ENCODE measurements at regions not wholly inside any gene's neighbourhood (a gene's known extent, or its start where the extent isn't known, plus 50 kb on each side); places are given as distances from the start of the nearest gene placed in this dataset.

- Histone ChIP-seq H3K27ac (ENCODE audit: insufficient read length, low read depth, low read length) (no peak overlapping the region), H3K23me2 (ENCODE audit: insufficient read length, low read depth, low read length, poor library complexity, severe bottlenecking) (no peaks in the 10 kb centered on the region), H3K4me2 (ENCODE audit: insufficient read depth, insufficient read length, low read length) (no peak overlapping the region), H3K9ac (ENCODE audit: extremely low read depth, insufficient read length, low read length) (no peak overlapping the region), H3T11ph (ENCODE audit: low read length) (no peak overlapping the region), H2BK5ac (ENCODE audit: insufficient read length, low read length) (no peak overlapping the region), H3K4me1 (ENCODE audit: insufficient read depth, low read length) (no peaks in the 10 kb centered on the region), H3K4ac (ENCODE audit: low read depth, low read length) (no peak overlapping the region), H2BK15ac (ENCODE audit: low read depth, low read length) (no peak overlapping the region), H3K14ac (ENCODE audit: insufficient read depth, low read length) (no peak overlapping the region), H3K9me3 (ENCODE audit: control insufficient read depth, low read depth, low read length) (no peaks in the 10 kb centered on the region), H4K91ac (ENCODE audit: insufficient read length, low read depth, low read length) (no peak overlapping the region), H4K5ac (ENCODE audit: insufficient read length, low read depth, low read length) (no peak overlapping the region), H3K56ac (ENCODE audit: insufficient read length, low read depth, low read length) (no peak overlapping the region), H3K79me1 (ENCODE audit: insufficient read depth, low read depth, low read length, poor library complexity, severe bottlenecking) (no peaks in the 10 kb centered on the region), H3K27me3 (ENCODE audit: insufficient read depth, low read length) (no peaks in the 10 kb centered on the region), H2BK12ac (ENCODE audit: insufficient read length, low read depth, low read length) (no peak overlapping the region), H3K23ac (ENCODE audit: insufficient read length, low read depth, low read length) (no peak overlapping the region), H2AK5ac (ENCODE audit: insufficient read length, low read length) (no peak overlapping the region), H3K18ac (ENCODE audit: insufficient read length, low read depth, low read length) (no peak overlapping the region), H2AFZ (ENCODE audit: low read length) (no peak overlapping the region), H3K79me2 (ENCODE audit: insufficient read depth, low read length) (no peaks in the 10 kb centered on the region), H4K20me1 (ENCODE audit: control insufficient read depth, insufficient read depth, insufficient read length) (no peaks in the 10 kb centered on the region), H2BK20ac (ENCODE audit: low read depth, low read length, poor library complexity, severe bottlenecking) (no peak overlapping the region), H2BK120ac (ENCODE audit: low read depth, low read length, poor library complexity, severe bottlenecking) (no peak overlapping the region), H4K8ac (replicated peaks; ENCODE audit: insufficient read length, low read depth, low read length) (no peak overlapping the region)
- Mint-ChIP-seq H3K4me3 (no peak overlapping the region), H3K4me1 (no peaks in the 10 kb centered on the region), H3K27me3 (ENCODE audit: low read depth) (no peaks in the 10 kb centered on the region), H3K9me3 (peaks cover 12 to 13% of the 10 kb centered on the region in 2 experiments; a peak in 4 of 5 replicates), H3K36me3 (ENCODE audit: insufficient read depth in 1 of 3, low read depth in 3 of 3) (peaks cover 0 to 5% (median 3%) of the 10 kb centered on the region in 3 experiments; a peak in 4 of 7 replicates), H3K27ac (no peak overlapping the region)
- TF ChIP-seq CTCF (conservative IDR thresholded peaks at IDR 0.05), result no peak
- DNase-seq, result no peak
- no CpG with 5 or more reads among the region's 5 CpGs for WGBS (ENCODE audit: extremely low coverage, insufficient read length, low lambda C conversion rate)
Observed at GRCh38 chr2:223389624-223390023, 212.5 kb downstream of the SCG2 start.

Data from H9 (cell line).